GM10248 (cell line): ENCODE measurements at regions not wholly inside any gene's neighbourhood (a gene's known extent, or its start where the extent isn't known, plus 50 kb on each side); places are given as distances from the start of the nearest gene placed in this dataset.

Experiments used
- CTCF ChIA-PET: fragments of 300-600 bp; sonication (Branson Sonifier 250); formaldehyde crosslinking; extraction: SDS; loops from one replicate; lab custom pipeline; 2021; ENCODE audit warnings: antibody characterized with exemption; lab: Yijun Ruan, JAX
- POLR2A ChIA-PET: fragments of 350-650 bp; sonication (Branson Sonifier 250); formaldehyde crosslinking; extraction: SDS; loops from one replicate; lab custom pipeline; 2020; ENCODE audit warnings: antibody characterized with exemption; lab: Yijun Ruan, JAX
- DNase-seq: peaks from one replicate; pipeline ENCODE4 v3.0.0; 2012; ENCODE audit errors: extremely low spot score
- CTCF ChIP-seq: IDR thresholded peaks from 2 replicates; pipeline ENCODE4 v1.5.1; 2012; ENCODE audit warnings: mild to moderate bottlenecking, low read depth; ENCODE audit errors: extremely low read depth, missing control alignments, control extremely low read depth

- no peak for TF ChIP-seq CTCF
- ChIA-PET POLR2A (no interaction called here), CTCF (no interaction called here)
- no peak for DNase-seq
These were observed 100.2 kb downstream of the FGF9 start for GRCh38 chr13:21771075-21771474.

- POLR2A ChIA-PET: no interaction called here
- CTCF ChIA-PET: no interaction called here
- DNase-seq: no peak
- no peak for TF ChIP-seq CTCF
These were observed 106.3 kb downstream of the FGF9 start for GRCh38 chr13:21777166-21777565.

GRCh38 chr13:21777813-21778212 is 106.9 kb downstream of the FGF9 start:
- no peak for TF ChIP-seq CTCF
- ChIA-PET POLR2A (no interaction called here), CTCF (no interaction called here)
- DNase-seq: no peak

GRCh38 chr13:21782736-21783135 is 111.9 kb downstream of the FGF9 start:
- CTCF ChIA-PET: no interaction called here
- no peak for DNase-seq
- TF ChIP-seq CTCF: no peak
- POLR2A ChIA-PET: no interaction called here

GRCh38 chr13:21785990-21786389 is 115.1 kb downstream of the FGF9 start:
- ChIA-PET CTCF (no interaction called here), POLR2A (no interaction called here)
- TF ChIP-seq CTCF: no peak
- no peak for DNase-seq

- DNase-seq: no peak
- TF ChIP-seq CTCF: no peak
- POLR2A ChIA-PET: no interaction called here
- CTCF ChIA-PET: no interaction called here
These were observed 125.2 kb downstream of the FGF9 start for GRCh38 chr13:21796066-21796465.
